Ammon's horn (tissue), 1 donor: ENCODE measurements at regions not wholly inside any gene's neighbourhood (a gene's known extent, or its start where the extent isn't known, plus 50 kb on each side); places are given as distances from the start of the nearest gene placed in this dataset.
"Not testable (repeated sequence)": the region's sequence is repeated elsewhere in the genome, so short reads cannot be mapped to it uniquely, and the experiment has no call there.

Source experiments
- DNase-seq: peaks from one replicate; pipeline ENCODE4 v3.0.0-alpha.2; 2016; ENCODE audit warnings: low spot score

DNA sequence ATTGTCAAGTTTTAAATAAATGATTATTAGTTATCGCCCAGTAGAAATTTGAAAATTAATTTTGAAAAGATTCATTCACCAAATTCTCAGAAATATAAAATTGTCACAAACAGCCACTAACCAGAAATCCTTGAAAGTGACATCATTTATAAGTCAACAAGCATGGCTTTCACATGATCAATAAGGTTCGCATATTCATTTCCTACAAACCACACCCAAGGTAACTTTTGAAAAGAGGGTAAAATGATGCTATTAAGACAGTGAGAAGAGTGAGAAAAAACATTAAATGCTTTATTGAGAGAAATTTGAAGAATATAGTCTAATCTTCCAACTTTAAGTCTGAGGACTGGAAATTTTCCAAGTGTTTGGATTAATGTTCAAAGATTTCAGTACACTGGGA is 263.6 kb upstream of the ALCAM start:
- DNase-seq: no peak

DNA sequence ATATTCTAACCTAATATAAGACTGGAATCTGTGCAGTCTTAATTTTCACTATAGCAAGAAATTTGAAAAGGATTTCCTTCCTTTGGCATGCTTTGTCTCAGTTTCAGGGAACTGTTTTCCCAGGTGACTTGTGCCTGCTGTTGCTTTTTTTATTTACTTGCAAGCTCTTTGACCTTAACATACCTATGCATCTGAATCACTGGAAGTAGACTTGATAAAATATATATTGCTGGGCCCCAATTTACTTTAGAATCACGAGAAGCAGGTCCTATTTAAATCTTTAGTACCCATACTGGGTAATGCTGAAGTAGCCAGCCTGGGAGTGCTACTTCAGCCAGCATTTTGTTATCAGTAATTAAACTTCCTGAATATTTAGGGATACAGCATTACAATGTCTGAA is 257.9 kb upstream of the ALCAM start:
- DNase-seq: no peak

GRCh38 chr3:105118905-105119304 is 247.8 kb upstream of the ALCAM start:
- no peak for DNase-seq

- DNase-seq: no peak
Observed at GRCh38 chr3:105119801-105120340, 246.8 kb upstream of the ALCAM start.

DNA sequence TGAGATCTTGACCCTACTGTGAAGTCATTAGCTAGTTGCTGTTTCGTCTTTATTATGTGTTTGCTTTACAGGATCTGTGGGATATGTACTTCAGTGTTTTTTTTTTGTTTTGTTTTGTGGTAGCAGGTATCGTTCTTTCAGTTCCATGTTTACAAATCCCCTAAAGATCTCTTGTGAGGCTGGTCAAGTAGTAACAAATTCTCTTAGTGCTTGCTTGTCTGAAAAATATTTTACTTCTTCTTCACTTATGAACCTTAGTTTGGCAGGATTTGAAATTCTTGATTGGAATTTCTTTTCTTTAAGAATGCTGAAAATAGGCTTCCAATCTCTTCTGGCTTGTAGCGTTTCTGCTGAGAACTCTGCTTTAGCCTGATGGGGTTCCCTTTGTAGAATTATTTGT is 235.8 kb upstream of the ALCAM start:
- no peak for DNase-seq

- DNase-seq: peak; percentile 8
Observed at GRCh38 chr3:105137911-105138310, 228.8 kb upstream of the ALCAM start.

DNA sequence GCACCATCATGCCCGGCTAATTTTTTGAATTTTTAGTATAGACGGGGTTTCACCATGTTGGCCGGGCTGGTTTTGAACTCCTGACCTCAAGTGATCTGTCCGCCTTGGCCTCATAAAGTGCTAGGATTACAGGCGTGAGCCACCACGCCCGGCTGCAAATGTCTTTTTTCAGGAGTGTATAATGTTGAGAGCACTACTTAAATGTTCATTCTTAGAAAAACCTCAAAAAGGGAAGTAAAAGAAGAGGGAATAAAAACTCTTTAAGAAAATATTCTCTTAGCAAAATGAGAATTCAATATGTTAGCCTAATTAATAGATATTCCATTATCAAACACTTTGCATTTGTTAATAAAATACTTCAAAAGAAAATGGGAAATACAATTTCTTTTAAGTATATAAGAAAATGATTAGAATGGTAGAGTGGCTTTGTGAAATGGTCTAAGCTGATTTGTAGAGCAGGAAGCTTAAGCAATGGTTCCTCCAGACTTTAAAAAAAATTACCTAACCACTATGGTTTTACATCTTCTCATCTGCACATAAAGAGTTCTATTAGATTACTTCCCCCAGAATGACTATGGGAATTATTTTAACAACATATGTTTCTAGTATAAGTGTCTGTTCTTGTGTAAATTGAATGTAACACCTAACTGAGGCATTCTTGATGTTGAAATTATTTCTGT is 226.7 kb upstream of the ALCAM start:
- no peak for DNase-seq

DNA sequence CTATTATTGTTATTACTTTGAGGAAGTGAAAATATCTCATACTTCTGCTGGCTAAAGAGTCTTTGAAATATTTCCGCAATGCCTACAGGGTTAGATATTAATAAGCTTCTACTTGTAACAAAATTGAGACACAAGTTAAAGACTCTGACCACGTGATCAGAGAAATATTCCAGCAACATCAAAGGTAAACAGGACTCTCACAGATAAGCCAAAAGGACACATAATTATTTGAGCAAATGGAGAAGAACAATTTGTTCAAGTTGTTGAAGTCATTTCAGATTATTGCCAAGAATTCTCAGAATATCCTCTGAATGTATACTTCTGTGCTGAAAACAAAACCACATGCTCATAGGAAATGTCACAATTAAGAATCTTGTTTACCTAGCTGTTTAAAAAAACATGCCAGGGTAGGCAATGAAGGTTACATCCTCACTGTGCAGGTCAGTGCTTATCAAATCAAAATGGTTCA is 225.8 kb upstream of the ALCAM start:
- no peak for DNase-seq

DNA sequence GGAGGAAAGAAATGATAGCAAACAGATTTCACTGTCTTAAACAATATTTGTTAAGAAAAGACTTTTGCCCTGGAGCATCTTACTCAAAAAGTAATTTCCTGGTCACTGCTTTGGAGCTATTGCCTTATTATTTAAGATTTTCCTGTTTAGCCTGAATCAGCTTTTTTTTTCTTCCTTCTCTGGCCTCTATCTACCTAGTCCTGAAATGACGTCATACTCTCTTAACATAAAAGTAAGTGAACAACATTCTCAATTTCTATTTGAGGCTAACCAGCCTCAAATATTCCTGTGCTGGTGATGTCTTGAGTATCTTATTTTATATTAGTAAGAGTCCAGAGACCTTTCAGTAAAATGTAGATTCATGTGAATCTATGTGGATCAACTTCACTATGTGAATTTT is 221.9 kb upstream of the ALCAM start:
- DNase-seq: no peak

GRCh38 chr3:105145511-105145910 is 221.2 kb upstream of the ALCAM start:
- DNase-seq: no peak

GRCh38 chr3:105149197-105149596 is 217.5 kb upstream of the ALCAM start:
- not testable (repeated sequence) for DNase-seq

DNA sequence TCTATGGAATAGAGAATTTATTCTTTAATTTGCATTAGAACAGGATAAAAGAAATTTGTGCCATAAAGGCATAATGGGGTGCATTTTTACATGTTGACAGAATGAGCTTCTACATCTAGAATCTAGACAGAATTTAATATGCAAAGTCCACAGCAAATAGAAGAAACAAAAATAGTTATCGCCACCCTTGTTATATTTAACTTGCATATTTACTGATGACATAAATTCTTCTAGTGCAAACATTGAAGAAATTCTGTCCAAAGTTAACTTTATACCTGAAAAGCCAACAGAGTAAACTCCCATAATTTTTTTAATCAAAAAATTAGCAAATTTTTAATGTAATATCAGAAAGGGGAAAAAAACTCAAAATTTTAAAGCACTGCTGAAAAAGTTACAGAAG is 213.7 kb upstream of the ALCAM start:
- no peak for DNase-seq

DNA sequence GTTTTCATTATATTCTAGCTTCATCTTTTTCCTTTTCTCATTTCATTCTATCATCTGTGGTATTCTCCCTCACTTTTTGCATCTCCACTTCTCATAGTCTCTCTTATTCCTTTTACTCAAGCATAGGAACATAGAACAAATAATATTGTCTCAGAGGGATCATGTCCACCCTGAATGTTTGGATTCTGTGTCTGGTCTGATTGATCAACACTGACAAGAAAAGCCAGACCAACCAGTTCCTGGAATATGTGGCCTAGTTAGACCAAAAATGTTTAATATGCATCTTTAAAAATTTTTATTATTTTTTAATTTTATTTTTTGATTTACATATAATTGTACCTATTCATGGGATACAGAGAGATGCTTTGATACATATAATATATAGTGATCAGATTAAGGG is 212.0 kb upstream of the ALCAM start:
- no peak for DNase-seq

DNA sequence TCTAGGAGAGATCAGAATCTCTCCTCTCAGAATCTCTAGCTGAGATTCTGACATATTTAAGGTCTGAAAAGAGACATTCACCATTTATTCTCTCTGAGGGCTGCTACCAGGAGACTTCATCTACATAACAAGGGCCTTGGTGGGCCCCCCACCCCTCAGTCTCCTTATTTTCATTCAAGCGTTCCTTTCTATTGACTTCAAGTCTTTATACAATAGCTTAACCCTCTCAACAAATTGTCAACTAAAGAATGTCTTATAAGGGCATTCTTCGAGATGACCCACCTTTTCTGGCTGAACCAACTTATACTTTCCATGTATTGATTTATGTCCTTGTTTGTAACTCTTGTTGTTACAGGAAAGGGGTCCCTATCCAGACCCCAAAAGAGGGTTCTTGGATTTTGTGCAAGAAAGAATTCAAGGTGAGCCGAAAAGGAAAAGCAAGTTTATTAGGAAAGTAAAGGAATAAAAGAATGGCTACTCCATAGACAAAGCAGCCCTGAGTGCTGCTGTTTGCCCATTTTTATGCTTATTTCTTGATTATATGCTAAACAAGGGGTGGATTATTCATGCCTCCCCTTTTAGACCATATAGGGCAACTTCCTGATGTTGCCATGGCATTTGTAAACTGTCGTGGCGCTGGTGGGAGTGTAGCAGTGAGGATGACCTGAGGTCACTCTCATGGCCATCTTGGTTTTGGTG is 209.5 kb upstream of the ALCAM start:
- DNase-seq: no peak

DNA sequence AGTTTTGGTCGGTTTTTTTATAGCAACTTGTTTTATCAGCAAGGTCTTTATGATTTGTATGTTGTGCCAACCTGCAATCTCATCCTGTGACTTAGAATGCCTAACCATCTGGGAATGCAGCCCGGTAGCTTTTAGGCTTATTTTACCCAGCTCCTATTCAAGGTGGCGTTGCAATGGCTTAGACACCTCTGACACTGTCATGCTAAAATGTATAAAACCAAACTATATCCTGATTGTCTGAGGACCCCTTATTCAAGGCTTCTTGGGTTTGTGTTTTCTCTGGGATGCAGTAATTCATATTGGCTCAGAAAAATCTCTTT is 209.0 kb upstream of the ALCAM start:
- DNase-seq: no peak

- no peak for DNase-seq
Observed at GRCh38 chr3:105158286-105158685, 208.4 kb upstream of the ALCAM start.

DNA sequence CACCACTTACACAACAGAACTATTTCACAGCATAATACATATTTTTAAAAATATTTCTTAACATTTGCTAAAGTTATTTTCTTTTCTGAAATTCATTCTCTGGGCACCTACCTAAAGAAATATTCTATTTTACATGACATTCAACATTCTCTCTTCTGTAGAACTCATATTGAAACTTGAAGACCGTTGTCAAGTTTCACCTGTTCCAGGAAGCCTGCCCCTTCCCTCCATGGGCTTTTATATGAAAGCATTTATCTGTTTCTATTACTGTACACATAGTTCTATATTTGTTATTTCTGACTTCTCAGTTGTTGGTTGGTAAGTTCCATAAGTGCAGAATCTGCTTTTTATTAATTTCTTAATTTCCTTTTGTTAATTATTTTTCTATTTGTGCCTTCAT is 204.3 kb upstream of the ALCAM start:
- DNase-seq: no peak

DNA sequence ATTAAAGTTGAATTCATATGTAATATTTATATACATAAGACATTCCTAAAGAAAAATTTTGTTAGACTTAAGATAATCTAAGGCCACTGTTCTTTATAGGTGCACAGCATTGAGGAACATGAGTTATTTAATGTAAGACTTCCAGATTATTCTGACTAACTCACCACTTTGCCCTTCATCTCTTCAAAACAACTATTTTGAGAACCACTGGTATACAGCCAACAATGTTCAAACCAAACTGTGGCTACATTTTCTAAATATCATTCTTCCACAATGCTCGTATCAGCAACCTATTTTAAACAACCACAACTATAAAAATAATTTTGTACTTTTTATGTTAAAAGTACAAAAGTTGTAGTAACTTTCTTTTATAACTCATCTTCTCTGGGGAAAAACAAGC is 199.8 kb upstream of the ALCAM start:
- no peak for DNase-seq

DNA sequence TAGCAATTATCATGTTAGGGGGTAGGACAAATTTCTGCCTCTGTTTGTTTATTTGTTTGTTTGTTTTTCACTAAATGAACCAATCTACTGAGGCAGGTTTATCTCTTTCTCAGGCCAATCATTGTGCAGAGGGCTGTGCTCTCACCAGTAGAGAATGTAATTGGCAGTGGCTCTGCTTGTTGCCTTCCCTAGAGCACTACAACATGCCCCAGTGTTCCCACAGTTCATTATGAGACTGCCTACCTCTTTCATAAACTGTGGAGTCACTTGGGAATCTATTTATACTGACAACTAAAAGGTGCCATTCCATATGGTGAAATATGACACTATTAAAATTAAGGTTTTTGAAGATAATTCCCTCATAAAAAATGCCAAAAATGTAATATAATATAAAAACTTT is 196.3 kb upstream of the ALCAM start:
- no peak for DNase-seq

DNA sequence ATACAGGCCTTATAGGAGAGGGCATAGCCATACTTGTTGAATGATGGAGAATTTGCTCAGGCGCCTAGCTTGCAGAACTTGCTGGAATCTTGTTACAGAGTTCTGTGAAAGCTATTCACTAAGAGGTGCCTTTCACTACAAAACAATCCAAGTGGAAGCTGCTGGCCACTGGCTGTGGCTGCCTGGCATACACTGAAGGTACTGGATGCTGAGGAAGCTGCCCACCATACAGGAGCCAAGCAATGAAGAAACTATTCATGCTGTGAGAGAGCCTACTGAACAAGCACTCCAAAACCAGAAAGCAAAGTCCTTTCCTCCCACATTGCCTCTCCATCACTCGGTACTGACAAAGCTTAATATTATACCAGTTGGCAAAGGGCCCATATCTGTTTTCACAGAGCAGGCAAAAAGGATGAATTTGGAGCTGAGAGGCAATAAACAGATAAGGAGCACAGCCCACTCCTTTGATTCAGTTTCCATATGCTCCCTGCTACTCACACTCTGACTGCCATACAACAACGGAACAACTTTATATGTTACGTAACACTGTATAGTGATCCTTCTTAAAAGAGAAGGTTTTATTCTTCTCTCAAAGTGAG is 192.6 kb upstream of the ALCAM start:
- DNase-seq: peak; percentile 54

DNA sequence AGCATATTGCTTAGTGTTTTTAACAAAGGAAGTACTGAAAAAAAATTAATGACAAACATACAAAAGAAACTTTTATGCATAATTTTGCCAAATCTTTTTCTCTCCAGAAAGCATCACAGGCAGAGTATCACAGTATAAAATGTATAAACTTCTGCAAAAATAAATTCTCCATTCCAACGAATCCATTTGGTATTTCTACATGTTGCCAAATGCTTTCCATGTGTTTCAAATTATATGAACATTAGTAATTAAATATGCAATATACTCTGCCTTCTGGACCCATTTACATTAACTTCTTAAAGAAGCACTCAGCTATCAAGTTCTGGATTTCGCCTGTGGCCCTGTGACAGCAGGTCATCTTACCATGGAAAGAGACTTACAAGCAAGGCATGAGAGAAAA is 189.1 kb upstream of the ALCAM start:
- DNase-seq: no peak

DNA sequence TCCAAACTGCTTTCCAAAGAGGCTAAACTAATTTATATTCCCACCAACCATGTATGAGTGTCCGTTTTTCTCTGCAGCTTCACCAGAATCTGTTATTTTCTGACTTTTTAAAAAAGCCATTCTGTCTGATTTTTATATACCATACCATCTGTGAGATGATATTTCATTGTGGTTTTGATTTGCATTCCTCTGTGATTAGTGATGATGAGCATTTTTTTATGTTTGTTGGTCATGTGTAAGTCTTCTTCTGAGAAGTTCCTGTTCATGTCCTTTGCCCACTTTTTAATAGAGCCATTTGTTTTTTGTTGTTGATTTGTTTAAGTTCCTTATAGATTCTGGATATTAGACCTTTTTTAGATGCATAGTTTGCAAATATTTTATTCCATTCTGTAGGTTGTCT is 179.4 kb upstream of the ALCAM start:
- no peak for DNase-seq

- no peak for DNase-seq
Observed at GRCh38 chr3:105195260-105195659, 171.4 kb upstream of the ALCAM start.
